Psoas muscle (tissue), 7 donors: ENCODE measurements at regions not wholly inside any gene's neighbourhood (a gene's known extent, or its start where the extent isn't known, plus 50 kb on each side); places are given as distances from the start of the nearest gene placed in this dataset.

Source experiments
- ATAC-seq, 4 donors: fragments of 200-7000 bp; cut with Tn5 transposase; one replicate each; pipeline ENCODE4 v1.9.1; 2020; ENCODE audit warnings: moderate library complexity in 3 of 4, mild to moderate bottlenecking in 2 of 4
- DNase-seq, 2 donors: peaks; one replicate each; pipeline ENCODE4 v3.0.0-alpha.2; 2020
- H3K27ac ChIP-seq: fragments of 200-600 bp; one replicate; pipeline ENCODE4 v1.8.0; 2022
- H3K27me3 ChIP-seq, 3 donors: fragments of 200-600 bp in 1 of 3; one replicate each; pipeline versions ENCODE4 v1.6.1 to v1.8.0; 2013 to 2022; ENCODE audit warnings: low read length in 2 of 3, mild to moderate bottlenecking in 2 of 3, moderate library complexity in 1 of 3; ENCODE audit not compliant: insufficient read depth in 3 of 3
- H3K36me3 ChIP-seq, 2 donors: fragments of 200-600 bp in 1 of 2; one replicate each; pipeline versions ENCODE4 v1.6.1 to v1.8.0; 2013 to 2022; ENCODE audit warnings: low read depth in 1 of 2, mild to moderate bottlenecking in 1 of 2, moderate library complexity in 1 of 2; ENCODE audit not compliant: insufficient read depth in 1 of 2
- H3K4me1 ChIP-seq: fragments of 200-600 bp; one replicate; pipeline ENCODE4 v1.8.0; 2022
- H3K4me3 ChIP-seq: fragments of 200-600 bp; one replicate; pipeline ENCODE4 v1.8.0; 2022; ENCODE audit warnings: mild to moderate bottlenecking
- H3K9me3 ChIP-seq: fragments of 200-600 bp; one replicate; pipeline ENCODE4 v1.8.0; 2022
- WGBS, 3 donors: extraction: QIAGEN DNeasy Blood & Tissue Kit; methylation state at CpG; one replicate each; pipeline versions ENCODE4 v1.1.6 to v1.1.7; 2013; 5-methylcytosine and 5-hydroxymethylcytosine counted together
- intact Hi-C, 2 donors: fragments of 100-400 bp; cut with DNase I; formaldehyde crosslinking; loops; one replicate each; pipeline versions ENCODE4 v1.11.0 to v1.14.2; 2022
- TF ChIP-seq, protein P1 (sequence below): fragments of 200-600 bp; IDR thresholded peaks from one replicate; pipeline ENCODE4 v1.8.0; 2022; ENCODE audit warnings: antibody characterized with exemption
- donor health status: healthy with polysubstance abuse.
- donor health status: DM: no; HTN: no; CAD: no; lungs with moderate emphysema.
- donor health status: Bipolar disorder and iron deficiency.
- donor health status: healthy.
- donor health status: DM: yes; HTN: yes; CAD: no.
- donor health status: DM: no; HTN: no; CAD: no.
- donor health status: DM: yes; HTN: yes; CAD: no.

- DNase-seq: no peak
- intact Hi-C loops: no loop called here
- no peak for ATAC-seq
- WGBS, 3 donors: 44 to 82% (median 51%) methylated on average over 2 of the region's 2 CpGs
- H3K36me3 ChIP-seq: no peaks in the 10 kb centered on the region
- peaks cover 0 to 2% (median 0%) of the 10 kb centered on the region in 3 donors for H3K27me3 ChIP-seq
- no peak overlapping the region for H3K4me3 ChIP-seq
- H3K9me3 ChIP-seq: no peaks in the 10 kb centered on the region
- TF ChIP-seq, protein P1, sequence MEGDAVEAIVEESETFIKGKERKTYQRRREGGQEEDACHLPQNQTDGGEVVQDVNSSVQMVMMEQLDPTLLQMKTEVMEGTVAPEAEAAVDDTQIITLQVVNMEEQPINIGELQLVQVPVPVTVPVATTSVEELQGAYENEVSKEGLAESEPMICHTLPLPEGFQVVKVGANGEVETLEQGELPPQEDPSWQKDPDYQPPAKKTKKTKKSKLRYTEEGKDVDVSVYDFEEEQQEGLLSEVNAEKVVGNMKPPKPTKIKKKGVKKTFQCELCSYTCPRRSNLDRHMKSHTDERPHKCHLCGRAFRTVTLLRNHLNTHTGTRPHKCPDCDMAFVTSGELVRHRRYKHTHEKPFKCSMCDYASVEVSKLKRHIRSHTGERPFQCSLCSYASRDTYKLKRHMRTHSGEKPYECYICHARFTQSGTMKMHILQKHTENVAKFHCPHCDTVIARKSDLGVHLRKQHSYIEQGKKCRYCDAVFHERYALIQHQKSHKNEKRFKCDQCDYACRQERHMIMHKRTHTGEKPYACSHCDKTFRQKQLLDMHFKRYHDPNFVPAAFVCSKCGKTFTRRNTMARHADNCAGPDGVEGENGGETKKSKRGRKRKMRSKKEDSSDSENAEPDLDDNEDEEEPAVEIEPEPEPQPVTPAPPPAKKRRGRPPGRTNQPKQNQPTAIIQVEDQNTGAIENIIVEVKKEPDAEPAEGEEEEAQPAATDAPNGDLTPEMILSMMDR: no peak
- H3K4me1 ChIP-seq: no peaks in the 10 kb centered on the region
- no peak overlapping the region for H3K27ac ChIP-seq
These were observed 156.8 kb upstream of the COL8A1 start for GRCh38 chr3:99481561-99481960.

DNA sequence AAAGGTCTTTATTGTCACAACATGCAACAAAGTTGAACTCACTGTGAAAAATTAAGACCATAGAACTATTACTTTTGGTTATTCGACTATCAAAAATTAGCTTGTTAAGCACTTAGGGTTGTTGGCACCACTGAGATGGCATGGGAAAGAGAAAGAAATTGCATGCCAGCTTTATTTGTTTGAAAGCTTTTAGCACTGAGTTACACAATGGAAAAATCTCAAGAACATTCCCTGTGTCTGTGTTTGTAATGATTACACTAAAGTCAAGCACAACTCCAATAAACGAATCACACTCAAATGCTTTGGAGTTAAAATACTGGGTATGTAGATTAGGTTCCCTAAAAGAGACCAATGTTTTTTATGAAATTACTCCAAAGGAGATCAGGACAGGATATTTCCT, 158.6 kb upstream of the COL8A1 start:
- intact Hi-C loops: no loop called here
- WGBS, 3 donors: 35 to 72% (median 37%) methylated on average over 2 of the region's 2 CpGs
- TF ChIP-seq, protein P1: no peak

GRCh38 chr3:99477650-99478049, 160.7 kb upstream of the COL8A1 start:
- H3K27me3 ChIP-seq: peaks cover 0 to 2% (median 0%) of the 10 kb centered on the region in 3 donors
- ATAC-seq: no peak
- intact Hi-C loops: no loop called here

More for the DNA sequence above, 158.6 kb upstream of the COL8A1 start:
- H3K36me3 ChIP-seq: no peaks in the 10 kb centered on the region
- no peaks in the 10 kb centered on the region for H3K9me3 ChIP-seq
- no peaks in the 10 kb centered on the region for H3K4me1 ChIP-seq
- no peak overlapping the region for H3K4me3 ChIP-seq
- ATAC-seq (no peak), DNase-seq (no peak)
- H3K27me3 ChIP-seq: peaks cover 0 to 2% (median 0%) of the 10 kb centered on the region in 3 donors
- H3K27ac ChIP-seq: no peak overlapping the region

GRCh38 chr3:99475229-99475628, 163.2 kb upstream of the COL8A1 start:
- ATAC-seq (no peak), DNase-seq (no peak)
- 76 to 81% (median 76%) methylated on average over 2 of the region's 2 CpGs for WGBS, 3 donors
- TF ChIP-seq, protein P1: no peak
- H3K4me1 ChIP-seq: no peaks in the 10 kb centered on the region
- no peaks in the 10 kb centered on the region for H3K9me3 ChIP-seq
- H3K4me3 ChIP-seq: no peak overlapping the region
- H3K27me3 ChIP-seq: no peaks in the 10 kb centered on the region
- no peak overlapping the region for H3K27ac ChIP-seq
- intact Hi-C loops: no loop called here
- no peaks in the 10 kb centered on the region for H3K36me3 ChIP-seq

More at GRCh38 chr3:99477650-99478049, 160.7 kb upstream of the COL8A1 start:
- TF ChIP-seq, protein P1: no peak
- Histone ChIP-seq H3K36me3 (no peaks in the 10 kb centered on the region), H3K4me3 (no peak overlapping the region), H3K9me3 (no peaks in the 10 kb centered on the region), H3K27ac (no peak overlapping the region), H3K4me1 (no peaks in the 10 kb centered on the region)
- no peak for DNase-seq
- WGBS, 3 donors: 98 to 100% (median 98%) methylated on average over 1 of the region's 1 CpG

GRCh38 chr3:99474776-99475175, 163.6 kb upstream of the COL8A1 start:
- Histone ChIP-seq H3K4me3 (no peak overlapping the region), H3K36me3 (no peaks in the 10 kb centered on the region), H3K27ac (no peak overlapping the region), H3K9me3 (no peaks in the 10 kb centered on the region), H3K4me1 (no peaks in the 10 kb centered on the region), H3K27me3 (no peaks in the 10 kb centered on the region)
- DNase-seq (no peak), ATAC-seq (no peak)
- TF ChIP-seq, protein P1: no peak
- intact Hi-C loops: no loop called here
